Body of pancreas (tissue), 4 donors: ENCODE measurements at regions not wholly inside any gene's neighbourhood (a gene's known extent, or its start where the extent isn't known, plus 50 kb on each side); places are given as distances from the start of the nearest gene placed in this dataset.
"Not testable (repeated sequence)": the region's sequence is repeated elsewhere in the genome, so short reads cannot be mapped to it uniquely, and the experiment has no call there.

Experiments used
- CTCF ChIP-seq, 7 experiments: fragments of 450-650 bp in 4 of 7; fragments of 200-600 bp in 3 of 7; sonication (generic) in 3 of 7; IDR thresholded peaks; one replicate each; pipeline ENCODE4 v1.5.1; 2016 to 2019; ENCODE audit warnings: antibody characterized with exemption in 7 of 7
- POLR2A ChIP-seq, 3 donors: fragments of 450-650 bp; IDR thresholded peaks; one replicate each; pipeline ENCODE4 v1.6.1; 2016; ENCODE audit warnings: antibody characterized with exemption in 3 of 3, mild to moderate bottlenecking in 2 of 3

DNA sequence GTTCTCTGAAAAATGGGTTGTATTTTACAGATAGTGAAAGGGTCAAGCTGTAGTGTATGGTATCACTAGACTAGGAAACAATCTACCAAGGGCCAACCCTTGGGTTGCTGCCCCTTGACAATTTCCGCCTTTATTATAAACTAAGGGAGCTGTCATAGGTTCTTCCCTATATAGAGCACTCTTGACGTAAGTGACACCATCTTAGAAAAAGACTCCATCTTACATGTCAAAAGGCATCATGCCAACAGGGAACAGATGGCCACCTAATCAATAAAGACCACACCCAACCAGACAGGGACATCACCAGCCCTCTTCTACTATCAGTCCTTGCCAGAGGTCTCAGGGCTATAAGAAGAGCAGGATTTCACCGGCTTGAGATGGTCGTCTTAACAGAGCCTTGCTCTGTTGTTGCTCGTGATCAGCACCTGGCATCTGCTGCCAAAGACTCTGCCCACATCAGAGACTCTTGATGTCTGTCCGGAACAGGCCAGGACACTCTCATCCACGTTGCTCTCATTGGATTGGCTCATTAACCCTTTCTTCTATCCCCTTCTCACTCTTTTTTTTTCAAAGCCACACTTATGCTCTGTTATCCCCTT lies 231.4 kb upstream of the PLGLB2 start:
- TF ChIP-seq CTCF, POLR2A (IDR thresholded peaks at IDR 0.05): not testable (repeated sequence)
